Kidney (tissue), 13 donors: ENCODE measurements at regions not wholly inside any gene's neighbourhood (a gene's known extent, or its start where the extent isn't known, plus 50 kb on each side); places are given as distances from the start of the nearest gene placed in this dataset.

Experiments
- DNase-seq, 5 donors: peaks; one replicate each; pipeline ENCODE4 v3.0.0-alpha.2; 2013 to 2020
- FAIRE-seq: peaks from 2 replicates; lab custom pipeline; 2012; peaks lifted over from hg19 to GRCh38; lab: Jason Lieb, UNC
- H3K27ac ChIP-seq, 2 donors: one replicate each; pipeline ENCODE4 v1.7.0; 2013; ENCODE audit warnings: low read depth in 2 of 2, low read length in 2 of 2, inconsistent platforms in 1 of 2
- H3K27me3 ChIP-seq: one replicate; pipeline ENCODE4 v1.7.1; 2013; ENCODE audit warnings: low read length, inconsistent platforms; ENCODE audit not compliant: control insufficient read depth, insufficient read depth
- H3K36me3 ChIP-seq, 3 donors: one replicate each; pipeline versions ENCODE4 v1.7.0 to v1.7.1; 2013; ENCODE audit warnings: low read length in 3 of 3, control low read depth in 1 of 3, inconsistent platforms in 1 of 3; ENCODE audit not compliant: insufficient read depth in 3 of 3, control insufficient read depth in 2 of 3
- H3K4me1 ChIP-seq, 3 donors: one replicate each; pipeline versions ENCODE4 v1.7.0 to v1.7.1; 2013; ENCODE audit warnings: low read length in 3 of 3, inconsistent platforms in 1 of 3, low read depth in 1 of 3; ENCODE audit not compliant: control insufficient read depth in 2 of 3, insufficient read depth in 2 of 3
- H3K4me3 ChIP-seq, 3 donors: one replicate each; pipeline versions ENCODE4 v1.7.0 to v1.8.1; 2013; ENCODE audit warnings: low read length in 3 of 3, control low read depth in 1 of 3, inconsistent platforms in 1 of 3
- H3K9ac ChIP-seq, 3 donors: one replicate each; pipeline versions ENCODE4 v1.7.0 to v1.7.1; 2013; ENCODE audit warnings: low read length in 3 of 3, control low read depth in 1 of 3, inconsistent platforms in 1 of 3
- H3K9me3 ChIP-seq, 3 donors: one replicate each; pipeline versions ENCODE4 v1.7.0 to v1.7.1; 2013; ENCODE audit warnings: low read length in 3 of 3, control low read depth in 1 of 3, inconsistent platforms in 1 of 3; ENCODE audit not compliant: control insufficient read depth in 2 of 3, insufficient read depth in 1 of 3
- intact Hi-C: fragments of 100-400 bp; cut with DNase I; formaldehyde crosslinking; loops from one replicate; pipeline ENCODE4 v1.11.1; 2022
- TF ChIP-seq, protein P1 (sequence below): IDR thresholded peaks from 3 replicates; pipeline ENCODE4 v1.5.1; 2012; ENCODE audit warnings: mild to moderate bottlenecking, moderate library complexity, borderline replicate concordance; ENCODE audit not compliant: insufficient read depth; ENCODE audit errors: extremely low read depth
- donor health status: control.
- donor health status: control.
- donor health status: control.
- donor health status: control.
- donor health status: control.
- donor health status: DM: yes; HTN: yes; CAD: no.
- donor health status: Normal renal cell carcinoma (clear cell type).

DNA sequence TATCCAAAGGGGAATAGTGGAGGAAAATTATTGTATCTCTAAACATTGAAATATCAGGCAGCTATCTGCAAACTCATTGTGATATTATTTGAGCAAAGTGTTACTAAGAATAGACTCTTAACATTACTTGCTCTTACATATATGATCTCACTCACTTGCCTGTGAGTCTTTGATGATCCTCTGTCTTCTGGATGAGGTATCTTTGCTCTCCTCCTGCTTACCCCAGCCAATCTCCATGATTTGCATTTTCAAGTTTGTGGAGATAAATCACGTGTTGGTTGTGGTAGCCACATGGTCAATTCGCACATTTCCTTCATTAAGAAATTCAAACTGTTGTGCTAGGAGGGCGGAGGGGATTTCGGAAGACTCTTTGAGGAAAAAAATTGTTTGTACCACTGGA, 169.9 kb upstream of the S100G start:
- FAIRE-seq (no peak), DNase-seq (no peak)
- H3K4me1 ChIP-seq, result no peaks in the 10 kb centered on the region
- no peak overlapping the region for H3K27ac ChIP-seq
- peaks cover 7% of the 10 kb centered on the region for H3K27me3 ChIP-seq
- TF ChIP-seq, protein P1, sequence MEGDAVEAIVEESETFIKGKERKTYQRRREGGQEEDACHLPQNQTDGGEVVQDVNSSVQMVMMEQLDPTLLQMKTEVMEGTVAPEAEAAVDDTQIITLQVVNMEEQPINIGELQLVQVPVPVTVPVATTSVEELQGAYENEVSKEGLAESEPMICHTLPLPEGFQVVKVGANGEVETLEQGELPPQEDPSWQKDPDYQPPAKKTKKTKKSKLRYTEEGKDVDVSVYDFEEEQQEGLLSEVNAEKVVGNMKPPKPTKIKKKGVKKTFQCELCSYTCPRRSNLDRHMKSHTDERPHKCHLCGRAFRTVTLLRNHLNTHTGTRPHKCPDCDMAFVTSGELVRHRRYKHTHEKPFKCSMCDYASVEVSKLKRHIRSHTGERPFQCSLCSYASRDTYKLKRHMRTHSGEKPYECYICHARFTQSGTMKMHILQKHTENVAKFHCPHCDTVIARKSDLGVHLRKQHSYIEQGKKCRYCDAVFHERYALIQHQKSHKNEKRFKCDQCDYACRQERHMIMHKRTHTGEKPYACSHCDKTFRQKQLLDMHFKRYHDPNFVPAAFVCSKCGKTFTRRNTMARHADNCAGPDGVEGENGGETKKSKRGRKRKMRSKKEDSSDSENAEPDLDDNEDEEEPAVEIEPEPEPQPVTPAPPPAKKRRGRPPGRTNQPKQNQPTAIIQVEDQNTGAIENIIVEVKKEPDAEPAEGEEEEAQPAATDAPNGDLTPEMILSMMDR, result no peak
- H3K9ac ChIP-seq, result no peak overlapping the region
- intact Hi-C loops, result no loop called here
- H3K9me3 ChIP-seq, result no peaks in the 10 kb centered on the region
- H3K36me3 ChIP-seq, result no peaks in the 10 kb centered on the region
- no peak overlapping the region for H3K4me3 ChIP-seq

DNA sequence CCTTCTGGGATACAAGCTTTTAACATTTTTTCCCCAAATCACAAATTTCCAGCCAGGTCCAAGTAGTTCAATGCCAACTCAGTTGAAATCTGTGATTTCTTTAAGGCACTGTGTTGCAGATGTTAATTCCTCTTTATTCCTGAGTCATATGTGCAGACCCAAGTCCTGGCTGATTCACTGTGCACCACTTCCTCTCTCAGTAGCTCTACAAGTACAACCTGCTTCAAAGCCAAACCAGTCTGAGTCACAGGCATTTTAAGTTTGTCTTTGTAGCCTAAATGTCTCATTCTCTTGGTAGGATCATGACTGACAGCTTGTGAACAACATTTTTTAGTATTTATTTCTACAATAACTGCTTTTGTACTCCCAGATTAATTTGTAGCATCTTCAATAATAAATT, 165.6 kb upstream of the S100G start:
- FAIRE-seq (no peak), DNase-seq (no peak)
- H3K36me3 ChIP-seq, result no peaks in the 10 kb centered on the region
- no peak overlapping the region for H3K27ac ChIP-seq
- H3K9ac ChIP-seq, result no peak overlapping the region
- peaks cover 4% of the 10 kb centered on the region for H3K27me3 ChIP-seq
- no peak overlapping the region for H3K4me3 ChIP-seq
- no peaks in the 10 kb centered on the region for H3K4me1 ChIP-seq
- H3K9me3 ChIP-seq, result no peaks in the 10 kb centered on the region
- intact Hi-C loops, result no loop called here
- TF ChIP-seq, protein P1, result no peak

DNA sequence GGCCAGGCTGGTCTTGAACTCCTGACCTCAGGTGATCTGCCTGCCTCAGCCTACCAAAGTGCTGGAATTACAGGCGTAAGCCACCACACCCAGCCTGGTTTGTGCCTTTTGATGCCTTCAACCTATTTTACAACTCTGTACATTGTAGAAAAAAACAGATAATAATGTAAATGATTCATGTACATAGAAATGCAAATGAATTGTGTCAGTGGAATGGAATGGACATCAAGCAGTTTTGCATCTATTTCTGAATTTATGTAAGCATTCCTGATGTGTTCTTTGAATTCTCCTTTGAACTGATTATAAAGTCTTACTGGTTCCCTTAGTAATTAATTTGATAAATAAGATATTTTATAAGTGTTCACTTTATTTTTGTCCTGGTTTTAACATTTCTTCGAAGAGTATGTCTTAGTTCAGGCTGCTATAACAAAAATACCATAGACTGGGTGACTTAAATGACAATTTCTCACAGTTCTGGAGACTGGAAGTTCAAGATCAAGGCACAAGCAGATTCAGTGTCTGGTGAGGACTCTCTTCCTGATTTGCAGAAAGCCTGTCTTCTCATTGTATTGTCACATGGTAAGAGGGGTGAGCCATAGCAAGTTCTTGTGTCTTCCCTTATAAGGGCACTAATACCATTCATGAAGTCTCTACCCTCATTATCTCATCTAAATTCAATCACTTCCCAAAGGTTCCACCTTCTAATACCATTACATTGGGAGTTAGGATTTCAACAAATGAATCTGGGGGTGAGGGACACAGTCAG, 162.2 kb upstream of the S100G start:
- DNase-seq, result no peak
- Histone ChIP-seq H3K4me3 (no peak overlapping the region), H3K4me1 (no peaks in the 10 kb centered on the region), H3K9ac (no peak overlapping the region), H3K27me3 (no peaks in the 10 kb centered on the region), H3K36me3 (no peaks in the 10 kb centered on the region), H3K27ac (no peak overlapping the region), H3K9me3 (no peaks in the 10 kb centered on the region)
- TF ChIP-seq, protein P1, result no peak
- intact Hi-C loops, result no loop called here
- no peak for FAIRE-seq
